DOHH2 (cell line): ENCODE measurements at regions not wholly inside any gene's neighbourhood (a gene's known extent, or its start where the extent isn't known, plus 50 kb on each side); places are given as distances from the start of the nearest gene placed in this dataset.

ENCODE experiments used
- H3F3A ChIP-seq: fragments of 200-600 bp; sonication (generic), shearing (Covaris generic); 2 replicates; pipeline ENCODE4 v1.6.0; 2016; ENCODE audit warnings: antibody characterized with exemption, mild to moderate bottlenecking; ENCODE audit not compliant: control insufficient read depth, insufficient read depth
- H3K27ac ChIP-seq: fragments of 200-600 bp; sonication (generic); 2 replicates; pipeline ENCODE4 v1.5.1; 2014; ENCODE audit warnings: low read depth, mild to moderate bottlenecking, low read length, moderate library complexity
- H3K27me3 ChIP-seq: fragments of 200-600 bp; sonication (generic); 2 replicates; pipeline ENCODE4 v1.6.1; 2014; ENCODE audit warnings: mild to moderate bottlenecking, low read length, mixed read lengths; ENCODE audit not compliant: control insufficient read depth
- H3K36me3 ChIP-seq: fragments of 200-600 bp; sonication (generic); 2 replicates; pipeline ENCODE4 v1.6.1; 2014; ENCODE audit warnings: mild to moderate bottlenecking, low read length, moderate library complexity, mixed read lengths; ENCODE audit not compliant: control insufficient read depth
- H3K4me1 ChIP-seq: fragments of 200-600 bp; sonication (generic); 2 replicates; pipeline ENCODE4 v1.6.1; 2014; ENCODE audit warnings: mild to moderate bottlenecking, low read length, mixed read lengths; ENCODE audit not compliant: control insufficient read depth
- H3K4me2 ChIP-seq: fragments of 200-600 bp; sonication (generic); 2 replicates; pipeline ENCODE4 v1.6.0; 2014; ENCODE audit warnings: mild to moderate bottlenecking, low read length, moderate library complexity
- H3K4me3 ChIP-seq: fragments of 200-600 bp; sonication (generic); 2 replicates; pipeline ENCODE4 v1.5.1; 2014; ENCODE audit warnings: mild to moderate bottlenecking, low read length, mixed read lengths
- H3K79me2 ChIP-seq: fragments of 200-600 bp; sonication (generic); 2 replicates; pipeline ENCODE4 v1.6.1; 2014; ENCODE audit warnings: mild to moderate bottlenecking, low read length, mixed read lengths; ENCODE audit not compliant: control insufficient read depth
- H3K9me2 ChIP-seq: fragments of 200-600 bp; sonication (generic); replicated peaks from 2 replicates; pipeline ENCODE4 v1.6.1; 2014; ENCODE audit warnings: mild to moderate bottlenecking, low read length, mixed read lengths; ENCODE audit not compliant: control insufficient read depth
- H3K9me3 ChIP-seq: fragments of 200-600 bp; sonication (generic); 2 replicates; pipeline ENCODE4 v1.6.1; 2014; ENCODE audit warnings: antibody characterized with exemption, low read length, mixed read lengths; ENCODE audit not compliant: control insufficient read depth, insufficient read depth
- H4K20me1 ChIP-seq: fragments of 200-600 bp; sonication (generic); 2 replicates; pipeline ENCODE4 v1.6.0; 2014; ENCODE audit warnings: low read depth, mild to moderate bottlenecking, antibody characterized with exemption, low read length, moderate library complexity; ENCODE audit not compliant: control insufficient read depth, insufficient read depth
- EZH2phosphoT487 ChIP-seq: fragments of 200-600 bp; sonication (generic); IDR thresholded peaks from 2 replicates; pipeline ENCODE4 v1.6.1; 2017; ENCODE audit warnings: borderline replicate concordance, mild to moderate bottlenecking, antibody characterized with exemption, low read length, moderate library complexity, mixed read lengths
- TF ChIP-seq, protein P1 (sequence below): fragments of 200-600 bp; sonication (generic); IDR thresholded peaks from one replicate; pipeline ENCODE4 v1.5.1; 2014; ENCODE audit warnings: antibody characterized with exemption, mild to moderate bottlenecking, low read depth, low read length; ENCODE audit not compliant: poor library complexity, severe bottlenecking

DNA sequence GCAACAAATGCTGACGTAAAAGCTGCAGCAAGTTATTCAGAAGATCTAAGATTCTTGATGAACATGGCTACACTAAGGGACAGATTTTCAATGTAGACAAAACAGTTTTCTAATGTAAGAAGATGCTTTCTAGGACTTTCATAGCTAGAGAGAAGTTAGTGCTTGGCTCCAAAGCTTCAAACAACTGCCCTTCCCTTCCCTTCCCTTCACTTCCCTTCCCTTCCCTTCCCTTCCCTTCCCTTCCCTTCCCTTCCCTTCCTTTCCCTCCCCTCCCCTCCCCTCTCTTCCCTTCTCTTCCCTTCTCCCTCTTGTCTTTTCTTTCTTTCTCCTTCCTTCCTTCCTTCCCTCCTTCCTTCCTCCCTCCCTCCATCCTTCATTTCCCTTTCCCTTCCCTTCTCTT lies 365.3 kb upstream of the ADGRL4 start:
- Histone ChIP-seq H3K36me3 (no peaks in the 10 kb centered on the region), H3K9me2 (no peaks in the 10 kb centered on the region), H3K27me3 (no peaks in the 10 kb centered on the region), H3K4me1 (no peaks in the 10 kb centered on the region), H3K79me2 (no peaks in the 10 kb centered on the region), H3K27ac (no peak overlapping the region), H3K9me3 (no peaks in the 10 kb centered on the region), H3K4me2 (no peak overlapping the region), H3F3A (no peaks in the 10 kb centered on the region), H4K20me1 (no peaks in the 10 kb centered on the region), H3K4me3 (no peak overlapping the region)
- no peak for TF ChIP-seq EZH2phosphoT487
- TF ChIP-seq, protein P1, sequence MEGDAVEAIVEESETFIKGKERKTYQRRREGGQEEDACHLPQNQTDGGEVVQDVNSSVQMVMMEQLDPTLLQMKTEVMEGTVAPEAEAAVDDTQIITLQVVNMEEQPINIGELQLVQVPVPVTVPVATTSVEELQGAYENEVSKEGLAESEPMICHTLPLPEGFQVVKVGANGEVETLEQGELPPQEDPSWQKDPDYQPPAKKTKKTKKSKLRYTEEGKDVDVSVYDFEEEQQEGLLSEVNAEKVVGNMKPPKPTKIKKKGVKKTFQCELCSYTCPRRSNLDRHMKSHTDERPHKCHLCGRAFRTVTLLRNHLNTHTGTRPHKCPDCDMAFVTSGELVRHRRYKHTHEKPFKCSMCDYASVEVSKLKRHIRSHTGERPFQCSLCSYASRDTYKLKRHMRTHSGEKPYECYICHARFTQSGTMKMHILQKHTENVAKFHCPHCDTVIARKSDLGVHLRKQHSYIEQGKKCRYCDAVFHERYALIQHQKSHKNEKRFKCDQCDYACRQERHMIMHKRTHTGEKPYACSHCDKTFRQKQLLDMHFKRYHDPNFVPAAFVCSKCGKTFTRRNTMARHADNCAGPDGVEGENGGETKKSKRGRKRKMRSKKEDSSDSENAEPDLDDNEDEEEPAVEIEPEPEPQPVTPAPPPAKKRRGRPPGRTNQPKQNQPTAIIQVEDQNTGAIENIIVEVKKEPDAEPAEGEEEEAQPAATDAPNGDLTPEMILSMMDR, result no peak

DNA sequence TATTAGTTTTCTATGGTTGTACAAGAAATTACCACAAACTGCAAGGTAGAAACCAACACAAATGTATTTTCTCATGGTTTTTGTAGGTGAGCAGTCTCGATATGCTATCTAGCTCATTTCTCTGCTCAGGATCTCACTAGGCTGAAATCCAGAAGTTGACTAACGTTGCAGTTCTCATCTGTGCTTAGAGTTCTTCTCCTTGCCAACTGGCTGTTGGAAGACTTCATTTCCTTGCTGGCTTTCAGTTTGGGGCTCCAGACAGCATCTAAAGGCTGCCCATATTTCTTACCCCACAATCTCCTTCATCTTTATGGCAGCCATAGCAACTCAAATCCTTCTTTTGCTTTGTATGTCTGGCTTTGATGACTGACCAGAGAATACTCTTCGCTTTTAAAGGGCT lies 362.6 kb upstream of the ADGRL4 start:
- Histone ChIP-seq H3K36me3 (no peaks in the 10 kb centered on the region), H3K4me2 (no peak overlapping the region), H3K27ac (no peak overlapping the region), H3K27me3 (no peaks in the 10 kb centered on the region), H4K20me1 (no peaks in the 10 kb centered on the region), H3K9me2 (no peaks in the 10 kb centered on the region), H3K9me3 (no peaks in the 10 kb centered on the region), H3K4me3 (no peak overlapping the region), H3K79me2 (no peaks in the 10 kb centered on the region), H3F3A (no peaks in the 10 kb centered on the region), H3K4me1 (no peaks in the 10 kb centered on the region)
- no peak for TF ChIP-seq EZH2phosphoT487
- TF ChIP-seq, protein P1, result no peak

DNA sequence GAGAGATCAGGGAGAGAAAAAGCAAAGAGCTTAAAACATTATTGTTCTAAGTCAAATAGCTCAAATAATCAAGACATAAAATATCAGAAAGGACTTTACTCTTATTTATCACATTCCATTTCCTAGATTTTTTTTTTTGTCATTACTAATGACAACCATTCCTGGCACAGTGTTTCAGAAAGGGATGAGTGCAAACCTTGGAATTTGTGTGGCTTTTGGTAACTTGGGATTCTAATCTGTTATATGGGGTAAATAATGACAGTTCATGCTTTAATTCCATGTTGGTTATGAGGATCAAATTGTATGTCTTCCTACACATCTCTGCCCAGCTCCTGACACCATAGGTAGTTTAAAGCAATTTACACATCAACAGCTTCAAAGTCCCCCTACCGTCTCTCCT lies 358.4 kb upstream of the ADGRL4 start:
- TF ChIP-seq, protein P1, result no peak
- TF ChIP-seq EZH2phosphoT487, result no peak
- Histone ChIP-seq H3K79me2 (no peaks in the 10 kb centered on the region), H3K9me3 (no peaks in the 10 kb centered on the region), H4K20me1 (no peaks in the 10 kb centered on the region), H3K4me3 (no peak overlapping the region), H3K4me1 (no peaks in the 10 kb centered on the region), H3K9me2 (no peaks in the 10 kb centered on the region), H3K36me3 (no peaks in the 10 kb centered on the region), H3K27ac (no peak overlapping the region), H3K27me3 (no peaks in the 10 kb centered on the region), H3F3A (no peaks in the 10 kb centered on the region), H3K4me2 (no peak overlapping the region)

DNA sequence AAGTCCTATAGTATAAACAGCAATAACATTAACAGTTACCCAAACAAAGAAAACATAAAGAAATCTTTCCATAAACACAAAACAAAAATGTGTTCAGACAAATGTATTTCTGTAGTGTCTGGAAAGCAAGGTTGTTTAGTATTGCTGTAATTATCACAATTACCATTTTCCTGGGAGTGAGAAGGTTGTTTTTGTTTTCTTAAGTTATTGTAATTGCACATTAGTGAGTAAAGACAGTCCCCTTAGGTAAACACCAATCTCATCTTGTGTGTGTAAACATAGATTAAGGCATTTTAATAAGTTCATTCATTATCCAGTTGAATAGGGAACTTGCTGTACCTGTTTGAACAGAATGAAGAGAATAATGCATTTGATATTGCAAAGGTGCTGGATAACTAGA lies 356.9 kb upstream of the ADGRL4 start:
- no peak for TF ChIP-seq EZH2phosphoT487
- TF ChIP-seq, protein P1, result no peak
- H3K27ac ChIP-seq, result no peak overlapping the region
- H3K4me2 ChIP-seq, result no peak overlapping the region

More for the DNA sequence above, 356.9 kb upstream of the ADGRL4 start:
- Histone ChIP-seq H4K20me1 (no peaks in the 10 kb centered on the region), H3K4me1 (no peaks in the 10 kb centered on the region), H3K36me3 (no peaks in the 10 kb centered on the region), H3K4me3 (no peak overlapping the region), H3K79me2 (no peaks in the 10 kb centered on the region), H3K9me2 (no peaks in the 10 kb centered on the region), H3K27me3 (no peaks in the 10 kb centered on the region), H3F3A (no peaks in the 10 kb centered on the region), H3K9me3 (no peaks in the 10 kb centered on the region)
